Sigmoid colon (tissue), 4 donors: ENCODE measurements at regions not wholly inside any gene's neighbourhood (a gene's known extent, or its start where the extent isn't known, plus 50 kb on each side); places are given as distances from the start of the nearest gene placed in this dataset.

Experiments
- CTCF ChIP-seq, 4 experiments: fragments of 450-650 bp in 3 of 4; fragments of 200-600 bp in 1 of 4; IDR thresholded peaks; one replicate each; pipeline ENCODE4 v1.5.1; 2016 to 2019; ENCODE audit warnings: antibody characterized with exemption in 4 of 4, mild to moderate bottlenecking in 3 of 4, moderate library complexity in 2 of 4
- EP300 ChIP-seq, 4 donors: sonication (generic); formaldehyde crosslinking; IDR thresholded peaks; one replicate each; pipeline ENCODE4 v1.6.1; 2017; ENCODE audit warnings: antibody characterized with exemption in 4 of 4
- POLR2A ChIP-seq, 2 donors: fragments of 450-650 bp; IDR thresholded peaks; one replicate each; pipeline ENCODE4 v1.6.1; 2016; ENCODE audit warnings: antibody characterized with exemption in 2 of 2, mild to moderate bottlenecking in 2 of 2, moderate library complexity in 2 of 2
- POLR2AphosphoS5 ChIP-seq, 4 donors: sonication (generic); formaldehyde crosslinking; IDR thresholded peaks; one replicate each; pipeline ENCODE4 v1.6.1; 2017; ENCODE audit warnings: antibody characterized with exemption in 4 of 4

DNA sequence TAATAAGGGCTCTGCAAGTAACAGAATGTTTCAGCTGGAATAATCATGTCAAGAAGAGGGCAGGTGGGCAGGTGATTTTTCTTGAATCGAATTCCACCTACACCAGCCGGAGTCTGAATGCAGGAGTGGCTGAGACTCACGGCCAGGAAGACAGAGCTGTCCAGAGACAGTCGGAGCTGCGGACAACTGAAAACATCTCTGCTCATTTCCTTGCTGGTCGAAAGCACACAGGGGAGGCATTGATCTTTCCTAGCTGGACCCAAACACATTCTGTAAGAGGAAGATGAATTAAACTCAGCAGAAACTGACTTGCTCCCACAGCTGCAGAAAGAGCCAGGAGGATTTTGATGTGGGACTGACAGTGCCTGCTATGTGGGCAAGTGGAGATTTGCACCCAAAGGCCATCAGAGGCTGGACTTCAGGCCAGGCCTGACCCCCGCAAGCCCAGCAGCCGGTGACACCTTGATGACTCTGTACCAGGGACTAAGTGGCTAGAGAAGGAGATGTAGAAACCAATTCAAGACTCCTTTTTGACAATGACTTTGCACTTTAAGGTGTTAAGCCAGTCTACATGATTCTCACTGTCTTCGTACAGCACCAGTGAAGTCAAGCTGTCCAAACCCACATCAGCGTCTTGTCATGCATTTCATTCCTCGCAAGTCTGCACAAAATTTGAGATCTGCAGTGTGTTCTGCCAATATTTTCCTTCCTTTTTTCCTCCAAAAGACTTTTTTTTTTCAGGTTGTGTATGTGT is 169.4 kb downstream of the TEX36 start:
- TF ChIP-seq POLR2A (IDR thresholded peaks at IDR 0.05) (no peak), EP300 (IDR thresholded peaks at IDR 0.05) (no peak), CTCF (IDR thresholded peaks at IDR 0.05) (no peak), POLR2AphosphoS5 (IDR thresholded peaks at IDR 0.05) (no peak)
